Left lung (tissue), 4 donors: ENCODE measurements at regions not wholly inside any gene's neighbourhood (a gene's known extent, or its start where the extent isn't known, plus 50 kb on each side); places are given as distances from the start of the nearest gene placed in this dataset.

Experiments
- ATAC-seq: fragments of 200-7000 bp; cut with Tn5 transposase; one replicate; pipeline ENCODE4 v1.9.1; 2020; ENCODE audit warnings: moderate library complexity
- DNase-seq, 4 donors: peaks; one replicate each; pipeline ENCODE4 v3.0.0-alpha.2; 2013 to 2020
- H3K27ac ChIP-seq, 2 donors: fragments of 200-600 bp; sonication (generic) in 1 of 2; one replicate each; pipeline versions ENCODE4 v1.5.0 to v1.8.0; 2020 to 2021
- H3K27me3 ChIP-seq, 2 donors: fragments of 200-600 bp; sonication (generic) in 1 of 2; one replicate each; pipeline versions ENCODE4 v1.5.0 to v1.8.0; 2020 to 2021
- H3K36me3 ChIP-seq, 2 donors: fragments of 200-600 bp; sonication (generic) in 1 of 2; one replicate each; pipeline versions ENCODE4 v1.5.0 to v1.8.0; 2020 to 2021
- H3K4me1 ChIP-seq, 2 donors: fragments of 200-600 bp; one replicate each; pipeline ENCODE4 v1.8.0; 2021
- H3K4me3 ChIP-seq, 2 donors: fragments of 200-600 bp; sonication (generic) in 1 of 2; one replicate each; pipeline versions ENCODE4 v1.5.0 to v1.8.0; 2020 to 2021; ENCODE audit warnings: mild to moderate bottlenecking in 1 of 2
- H3K9me3 ChIP-seq, 2 donors: fragments of 200-600 bp; sonication (generic) in 1 of 2; one replicate each; pipeline versions ENCODE4 v1.5.0 to v1.8.0; 2020 to 2021
- CTCF ChIP-seq, 2 donors: fragments of 200-600 bp; sonication (generic) in 1 of 2; IDR thresholded peaks; one replicate each; pipeline versions ENCODE4 v1.5.0 to v1.8.0; 2021; ENCODE audit warnings: antibody characterized with exemption in 2 of 2
- intact Hi-C, 2 donors: fragments of 100-400 bp; cut with DNase I; formaldehyde crosslinking; loops; one replicate each; pipeline versions ENCODE4 v1.11.2 to v1.14.2; 2022
- donor health status: DM: no; HTN: yes; CAD: no.
- donor health status: DM: no; HTN: no; CAD: no.

GRCh38 chr2:56450772-56451171 is 267.0 kb downstream of the CCDC85A start:
- Histone ChIP-seq H3K27me3 (no peaks in the 10 kb centered on the region), H3K27ac (no peak overlapping the region), H3K9me3 (peaks cover 0 to 14% of the 10 kb centered on the region in 2 donors), H3K4me3 (no peak overlapping the region), H3K36me3 (no peaks in the 10 kb centered on the region), H3K4me1 (no peaks in the 10 kb centered on the region)
- ATAC-seq (no peak), DNase-seq (no peak)
- TF ChIP-seq CTCF (IDR thresholded peaks at IDR 0.05), result no peak
- intact Hi-C loops, result no loop called here

- TF ChIP-seq CTCF (IDR thresholded peaks at IDR 0.05), result no peak
- Histone ChIP-seq H3K27ac (no peak overlapping the region), H3K36me3 (no peaks in the 10 kb centered on the region), H3K27me3 (no peaks in the 10 kb centered on the region), H3K4me1 (no peaks in the 10 kb centered on the region), H3K9me3 (peaks cover 0 to 12% of the 10 kb centered on the region in 2 donors), H3K4me3 (no peak overlapping the region)
- DNase-seq (no peak), ATAC-seq (no peak)
- intact Hi-C loops, result no loop called here
These were observed 271.9 kb downstream of the CCDC85A start for GRCh38 chr2:56455642-56456041.

- Histone ChIP-seq H3K4me3 (no peak overlapping the region), H3K4me1 (no peaks in the 10 kb centered on the region), H3K36me3 (no peaks in the 10 kb centered on the region), H3K27me3 (no peaks in the 10 kb centered on the region), H3K9me3 (peaks cover 0 to 3% of the 10 kb centered on the region in 2 donors), H3K27ac (no peak overlapping the region)
- ATAC-seq (peak; percentile 56), DNase-seq (peak in 1 of 4 donors; percentile 52)
- no peak for TF ChIP-seq CTCF (IDR thresholded peaks at IDR 0.05)
- intact Hi-C loops, result no loop called here
These were observed 273.0 kb downstream of the CCDC85A start for GRCh38 chr2:56456791-56457190.

GRCh38 chr2:56460508-56460907 is 276.7 kb downstream of the CCDC85A start:
- TF ChIP-seq CTCF (IDR thresholded peaks at IDR 0.05), result no peak
- DNase-seq, result no peak
- Histone ChIP-seq H3K4me3 (no peak overlapping the region), H3K9me3 (peaks cover 0 to 18% of the 10 kb centered on the region in 2 donors), H3K27me3 (no peaks in the 10 kb centered on the region), H3K27ac (no peak overlapping the region), H3K36me3 (no peaks in the 10 kb centered on the region), H3K4me1 (no peaks in the 10 kb centered on the region)
- ATAC-seq, result no peak
- intact Hi-C loops, result no loop called here

- ATAC-seq, result no peak
- TF ChIP-seq CTCF (IDR thresholded peaks at IDR 0.05), result no peak
- Histone ChIP-seq H3K27ac (no peak overlapping the region), H3K27me3 (no peaks in the 10 kb centered on the region), H3K4me3 (no peak overlapping the region), H3K9me3 (peaks cover 0 to 18% of the 10 kb centered on the region in 2 donors), H3K36me3 (no peaks in the 10 kb centered on the region), H3K4me1 (no peaks in the 10 kb centered on the region)
- intact Hi-C loops, result no loop called here
- no peak for DNase-seq
These were observed 280.3 kb downstream of the CCDC85A start for GRCh38 chr2:56464066-56464465.
